HG02943 (cell line): ENCODE measurements at regions not wholly inside any gene's neighbourhood (a gene's known extent, or its start where the extent isn't known, plus 50 kb on each side); places are given as distances from the start of the nearest gene placed in this dataset.
"Not testable (repeated sequence)": the region's sequence is repeated elsewhere in the genome, so short reads cannot be mapped to it uniquely, and the experiment has no call there.

Source experiments
- ATAC-seq: cut with Tn5 transposase; IDR thresholded peaks from one replicate; pipeline ENCODE4 v1.9.1; 2021; ENCODE audit warnings: mild to moderate bottlenecking, low read depth, moderate library complexity; ENCODE audit not compliant: unreplicated experiment

GRCh38 chr7:81245353-81245752 lies 326.5 kb upstream of the SEMA3C start:
- no peak for ATAC-seq

GRCh38 chr7:81244224-81244623 lies 325.4 kb upstream of the SEMA3C start:
- ATAC-seq = no peak

GRCh38 chr7:81236560-81236959 lies 317.7 kb upstream of the SEMA3C start:
- ATAC-seq = no peak

GRCh38 chr7:81235997-81236396 lies 317.1 kb upstream of the SEMA3C start:
- ATAC-seq = no peak

- ATAC-seq = no peak
Observed at GRCh38 chr7:81234896-81235295, 316.0 kb upstream of the SEMA3C start.

- no peak for ATAC-seq
Observed at GRCh38 chr7:81233208-81233940, 314.5 kb upstream of the SEMA3C start.

- ATAC-seq = no peak
Observed at GRCh38 chr7:81232084-81232799, 313.4 kb upstream of the SEMA3C start.

- ATAC-seq = no peak
Observed at GRCh38 chr7:81231301-81231838, 312.5 kb upstream of the SEMA3C start.

GRCh38 chr7:81226234-81226633 lies 307.4 kb upstream of the SEMA3C start:
- no peak for ATAC-seq

- ATAC-seq = not testable (repeated sequence)
Observed at GRCh38 chr7:81222692-81223091, 303.8 kb upstream of the SEMA3C start.

GRCh38 chr7:81221527-81222217 lies 302.8 kb upstream of the SEMA3C start:
- ATAC-seq = no peak

GRCh38 chr7:81218480-81219106 lies 299.7 kb upstream of the SEMA3C start:
- no peak for ATAC-seq

- no peak for ATAC-seq
Observed at GRCh38 chr7:81213394-81213793, 294.5 kb upstream of the SEMA3C start.

- no peak for ATAC-seq
Observed at GRCh38 chr7:81211934-81212320, 293.1 kb upstream of the SEMA3C start.

GRCh38 chr7:81211204-81211933 lies 292.5 kb upstream of the SEMA3C start:
- no peak for ATAC-seq

GRCh38 chr7:81210137-81211064 lies 291.6 kb upstream of the SEMA3C start:
- no peak for ATAC-seq

- ATAC-seq = no peak
Observed at GRCh38 chr7:81209059-81209458, 290.2 kb upstream of the SEMA3C start.

- ATAC-seq = no peak
Observed at GRCh38 chr7:81207801-81208200, 288.9 kb upstream of the SEMA3C start.
